Lower lobe of right lung (tissue), 2 donors: ENCODE measurements at regions not wholly inside any gene's neighbourhood (a gene's known extent, or its start where the extent isn't known, plus 50 kb on each side); places are given as distances from the start of the nearest gene placed in this dataset.

ENCODE experiments used
- ATAC-seq, 2 donors: fragments of 200-7000 bp; cut with Tn5 transposase; one replicate each; pipeline ENCODE4 v1.9.1; 2020 to 2022; ENCODE audit warnings: mild to moderate bottlenecking in 2 of 2, moderate library complexity in 2 of 2
- DNase-seq: peaks from one replicate; pipeline ENCODE4 v3.0.0-alpha.2; 2020
- H3K27ac ChIP-seq: fragments of 200-600 bp; one replicate; pipeline ENCODE4 v1.8.0; 2022
- H3K27me3 ChIP-seq: fragments of 200-600 bp; one replicate; pipeline ENCODE4 v1.8.0; 2022; ENCODE audit warnings: low read depth
- H3K36me3 ChIP-seq: fragments of 200-600 bp; one replicate; pipeline ENCODE4 v1.8.0; 2022; ENCODE audit warnings: mild to moderate bottlenecking
- H3K4me1 ChIP-seq: fragments of 200-600 bp; one replicate; pipeline ENCODE4 v1.8.0; 2022
- H3K4me3 ChIP-seq: fragments of 200-600 bp; one replicate; pipeline ENCODE4 v1.8.0; 2022; ENCODE audit warnings: mild to moderate bottlenecking
- H3K9me3 ChIP-seq: fragments of 200-600 bp; one replicate; pipeline ENCODE4 v1.8.0; 2022
- intact Hi-C: fragments of 100-400 bp; cut with DNase I; formaldehyde crosslinking; loops from one replicate; pipeline ENCODE4 v1.11.0; 2022
- TF ChIP-seq, protein P1 (sequence below): fragments of 200-600 bp; IDR thresholded peaks from one replicate; pipeline ENCODE4 v1.8.0; 2022; ENCODE audit warnings: antibody characterized with exemption, mild to moderate bottlenecking
- donor health status: DM: no; HTN: yes; CAD: no; lungs with severe emphysema.

DNA sequence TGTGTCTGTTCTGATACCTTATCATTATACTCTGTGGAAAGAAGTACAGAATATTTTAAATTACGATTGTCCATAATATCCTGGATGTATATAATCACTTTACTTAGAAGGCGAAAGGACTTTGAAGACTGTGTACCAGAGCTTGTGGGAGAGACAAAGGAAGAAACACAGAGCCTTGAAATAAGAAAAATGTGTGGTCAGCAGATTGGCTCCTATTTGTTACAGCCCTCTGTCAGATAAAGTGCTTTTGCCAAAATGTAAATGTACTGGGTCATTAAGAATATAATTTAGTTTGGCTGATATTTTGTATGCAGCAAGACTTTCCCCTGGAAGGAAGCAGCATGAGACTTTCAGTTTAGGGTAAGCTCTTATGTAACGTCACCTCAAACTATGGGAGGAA lies 443.1 kb downstream of the CCDC85A start:
- no peak overlapping the region for H3K4me3 ChIP-seq
- TF ChIP-seq, protein P1, sequence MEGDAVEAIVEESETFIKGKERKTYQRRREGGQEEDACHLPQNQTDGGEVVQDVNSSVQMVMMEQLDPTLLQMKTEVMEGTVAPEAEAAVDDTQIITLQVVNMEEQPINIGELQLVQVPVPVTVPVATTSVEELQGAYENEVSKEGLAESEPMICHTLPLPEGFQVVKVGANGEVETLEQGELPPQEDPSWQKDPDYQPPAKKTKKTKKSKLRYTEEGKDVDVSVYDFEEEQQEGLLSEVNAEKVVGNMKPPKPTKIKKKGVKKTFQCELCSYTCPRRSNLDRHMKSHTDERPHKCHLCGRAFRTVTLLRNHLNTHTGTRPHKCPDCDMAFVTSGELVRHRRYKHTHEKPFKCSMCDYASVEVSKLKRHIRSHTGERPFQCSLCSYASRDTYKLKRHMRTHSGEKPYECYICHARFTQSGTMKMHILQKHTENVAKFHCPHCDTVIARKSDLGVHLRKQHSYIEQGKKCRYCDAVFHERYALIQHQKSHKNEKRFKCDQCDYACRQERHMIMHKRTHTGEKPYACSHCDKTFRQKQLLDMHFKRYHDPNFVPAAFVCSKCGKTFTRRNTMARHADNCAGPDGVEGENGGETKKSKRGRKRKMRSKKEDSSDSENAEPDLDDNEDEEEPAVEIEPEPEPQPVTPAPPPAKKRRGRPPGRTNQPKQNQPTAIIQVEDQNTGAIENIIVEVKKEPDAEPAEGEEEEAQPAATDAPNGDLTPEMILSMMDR, result no peak
- no peak for DNase-seq

DNA sequence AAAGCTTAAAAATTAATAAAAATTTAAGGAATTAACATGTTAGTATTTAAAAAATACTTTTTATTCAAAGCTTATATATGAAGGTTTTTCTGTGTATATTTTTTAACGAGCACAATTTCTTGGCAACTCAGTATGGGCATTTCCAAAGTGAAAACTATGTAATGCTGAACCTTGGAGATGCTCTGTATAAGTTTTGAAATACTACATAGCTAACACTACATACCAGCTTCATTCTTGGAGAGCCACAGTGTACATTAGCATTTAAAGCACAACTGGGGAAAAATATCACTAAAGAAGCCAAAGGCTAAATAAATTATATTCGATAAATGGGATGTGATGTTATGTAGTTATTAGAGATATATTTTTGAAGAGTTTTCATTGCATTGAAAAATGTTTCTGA lies 446.5 kb downstream of the CCDC85A start:
- H3K36me3 ChIP-seq, result no peaks in the 10 kb centered on the region
- H3K4me1 ChIP-seq, result no peaks in the 10 kb centered on the region
- intact Hi-C loops, result no loop called here
- ATAC-seq, result no peak
- DNase-seq, result no peak
- H3K4me3 ChIP-seq, result no peak overlapping the region
- H3K27ac ChIP-seq, result no peak overlapping the region
- no peaks in the 10 kb centered on the region for H3K27me3 ChIP-seq
- TF ChIP-seq, protein P1, result no peak
- H3K9me3 ChIP-seq, result no peaks in the 10 kb centered on the region

More for the DNA sequence above, 443.1 kb downstream of the CCDC85A start:
- intact Hi-C loops, result no loop called here
- H3K27ac ChIP-seq, result no peak overlapping the region
- H3K4me1 ChIP-seq, result no peaks in the 10 kb centered on the region
- H3K36me3 ChIP-seq, result no peaks in the 10 kb centered on the region
- no peaks in the 10 kb centered on the region for H3K9me3 ChIP-seq
- no peak for ATAC-seq
- H3K27me3 ChIP-seq, result no peaks in the 10 kb centered on the region

DNA sequence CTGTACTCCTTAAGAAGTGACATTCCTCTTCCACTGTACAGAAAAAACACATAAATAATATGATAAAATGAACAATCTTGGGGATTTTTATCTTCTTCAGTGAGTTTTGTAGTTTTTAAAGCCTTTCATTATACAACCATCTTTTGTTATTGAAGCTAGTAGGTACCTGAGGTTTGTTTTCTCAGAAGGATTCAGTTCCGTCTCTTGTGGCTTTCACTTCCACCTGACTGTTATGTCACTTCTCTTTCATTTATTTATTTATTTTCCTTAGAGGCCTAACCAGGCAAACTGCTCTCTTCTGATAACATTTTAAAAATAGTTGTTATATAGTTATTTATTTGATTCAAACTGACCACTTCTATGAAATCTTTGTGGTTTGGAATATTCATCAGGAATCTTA lies 464.2 kb downstream of the CCDC85A start:
- TF ChIP-seq, protein P1, result no peak
- no peaks in the 10 kb centered on the region for H3K36me3 ChIP-seq
- no peak overlapping the region for H3K27ac ChIP-seq
- no peaks in the 10 kb centered on the region for H3K27me3 ChIP-seq
- no peak overlapping the region for H3K4me3 ChIP-seq
- intact Hi-C loops, result no loop called here
- DNase-seq, result no peak
- H3K9me3 ChIP-seq, result no peaks in the 10 kb centered on the region
- no peak for ATAC-seq
- no peaks in the 10 kb centered on the region for H3K4me1 ChIP-seq

DNA sequence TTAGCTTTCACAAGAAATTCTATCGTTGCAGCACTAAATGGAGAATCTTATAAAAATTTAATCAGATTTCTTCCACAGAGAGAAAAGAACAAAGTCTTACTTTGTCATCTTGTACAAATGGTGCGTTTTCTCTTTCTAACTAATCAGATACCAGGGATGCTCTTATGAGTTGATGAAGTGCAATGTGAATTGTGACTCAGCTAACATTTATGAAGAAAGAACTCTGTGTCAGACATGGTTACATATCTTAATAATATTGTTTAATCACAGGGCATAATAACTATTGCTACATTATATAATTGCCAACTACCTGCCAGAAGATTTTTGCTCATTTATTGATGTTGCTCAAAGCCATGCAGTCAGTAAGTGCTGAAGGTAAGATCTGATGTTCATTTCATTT lies 465.0 kb downstream of the CCDC85A start:
- Histone ChIP-seq H3K4me1 (no peaks in the 10 kb centered on the region), H3K4me3 (no peak overlapping the region), H3K27ac (no peak overlapping the region), H3K27me3 (no peaks in the 10 kb centered on the region), H3K9me3 (no peaks in the 10 kb centered on the region), H3K36me3 (no peaks in the 10 kb centered on the region)
- intact Hi-C loops, result no loop called here
- TF ChIP-seq, protein P1, result no peak
- no peak for DNase-seq
- no peak for ATAC-seq

DNA sequence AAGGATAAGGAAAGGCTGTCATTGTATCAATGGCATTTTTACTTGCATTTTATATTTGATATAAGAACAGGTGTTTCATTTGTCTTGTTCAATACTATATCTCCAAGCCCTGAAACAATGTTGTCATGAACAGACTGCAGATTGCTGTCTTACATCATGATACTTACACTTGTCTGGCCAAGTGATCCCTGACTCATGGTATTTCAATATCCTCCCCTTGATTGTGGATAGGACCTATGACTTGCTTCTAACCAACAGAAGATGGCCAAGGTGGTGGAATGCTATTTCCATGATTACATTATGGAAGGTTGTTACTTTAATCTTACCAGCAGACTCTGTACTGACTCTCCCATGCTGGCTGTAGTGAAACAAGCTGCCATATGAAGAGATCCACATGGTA lies 471.1 kb downstream of the CCDC85A start:
- DNase-seq (no peak), ATAC-seq (no peak)
- TF ChIP-seq, protein P1, result no peak
- H3K4me3 ChIP-seq, result no peak overlapping the region
- H3K4me1 ChIP-seq, result no peaks in the 10 kb centered on the region
- H3K27ac ChIP-seq, result no peak overlapping the region
- no peaks in the 10 kb centered on the region for H3K36me3 ChIP-seq
- H3K9me3 ChIP-seq, result no peaks in the 10 kb centered on the region
- no peaks in the 10 kb centered on the region for H3K27me3 ChIP-seq
- intact Hi-C loops, result no loop called here

DNA sequence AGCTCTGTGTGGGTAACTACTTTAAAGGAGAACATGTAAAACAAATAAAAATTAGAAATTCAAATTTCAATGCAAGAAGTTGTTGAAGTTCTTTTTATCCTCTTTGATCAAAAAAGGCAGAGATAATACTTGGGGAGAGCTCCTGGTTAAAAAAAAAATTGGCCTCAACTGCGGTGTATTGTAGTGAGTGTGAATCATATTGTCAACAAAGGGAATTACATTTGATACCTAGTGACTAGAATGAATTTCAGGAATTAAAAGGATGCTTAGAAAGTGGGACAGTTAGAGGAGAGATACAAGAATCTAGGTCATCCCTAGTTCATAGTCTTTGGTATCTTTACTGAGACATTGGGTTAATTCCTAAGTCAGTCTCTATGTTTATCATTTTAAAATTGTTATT lies 473.0 kb downstream of the CCDC85A start:
- Histone ChIP-seq H3K27ac (no peak overlapping the region), H3K9me3 (no peaks in the 10 kb centered on the region), H3K27me3 (no peaks in the 10 kb centered on the region), H3K4me3 (no peak overlapping the region), H3K4me1 (no peaks in the 10 kb centered on the region), H3K36me3 (no peaks in the 10 kb centered on the region)
- intact Hi-C loops, result no loop called here
- ATAC-seq, result no peak
- TF ChIP-seq, protein P1, result no peak
- no peak for DNase-seq
